ENCODE measurements at regions not wholly inside any gene's neighbourhood (a gene's known extent, or its start where the extent isn't known, plus 50 kb on each side); places are given as distances from the start of the nearest gene placed in this dataset.

- no peak overlapping the region for H3K4me3 ChIP-seq (ENCODE audit: low read depth, low read length)
- TF ChIP-seq CTCF (IDR thresholded peaks at IDR 0.05; ENCODE audit: insufficient read depth, low read depth, low read length): no peak
- peak; percentile 58 for DNase-seq (ENCODE audit: low read depth)
Measured at GRCh38 chr3:78141269-78141668, 1101.4 kb downstream of the ROBO2 start.

- no peak for TF ChIP-seq CTCF (IDR thresholded peaks at IDR 0.05; ENCODE audit: insufficient read depth, low read depth, low read length)
- no peak overlapping the region for H3K4me3 ChIP-seq (ENCODE audit: low read depth, low read length)
- DNase-seq (ENCODE audit: low read depth): no peak
Measured at GRCh38 chr3:78143000-78143399, 1103.1 kb downstream of the ROBO2 start.

- TF ChIP-seq CTCF (IDR thresholded peaks at IDR 0.05; ENCODE audit: insufficient read depth, low read depth, low read length): no peak
- H3K4me3 ChIP-seq (ENCODE audit: low read depth, low read length): no peak overlapping the region
- no peak for DNase-seq (ENCODE audit: low read depth)
Measured at GRCh38 chr3:78148986-78149717, 1109.3 kb downstream of the ROBO2 start.

- TF ChIP-seq CTCF (IDR thresholded peaks at IDR 0.05; ENCODE audit: insufficient read depth, low read depth, low read length): no peak
- H3K4me3 ChIP-seq (ENCODE audit: low read depth, low read length): no peak overlapping the region
- no peak for DNase-seq (ENCODE audit: low read depth)
Measured at GRCh38 chr3:78153973-78154372, 1114.1 kb downstream of the ROBO2 start.

- no peak overlapping the region for H3K4me3 ChIP-seq (ENCODE audit: low read depth, low read length)
- TF ChIP-seq CTCF (IDR thresholded peaks at IDR 0.05; ENCODE audit: insufficient read depth, low read depth, low read length): no peak
- no peak for DNase-seq (ENCODE audit: low read depth)
Measured at GRCh38 chr3:78154521-78155186, 1114.8 kb downstream of the ROBO2 start.

GRCh38 chr3:78161736-78162135 lies 1121.8 kb downstream of the ROBO2 start:
- TF ChIP-seq CTCF (IDR thresholded peaks at IDR 0.05; ENCODE audit: insufficient read depth, low read depth, low read length): no peak
- no peak for DNase-seq (ENCODE audit: low read depth)
- no peak overlapping the region for H3K4me3 ChIP-seq (ENCODE audit: low read depth, low read length)
